GM12864 (cell line): ENCODE measurements at regions not wholly inside any gene's neighbourhood (a gene's known extent, or its start where the extent isn't known, plus 50 kb on each side); places are given as distances from the start of the nearest gene placed in this dataset.

Experiments used
- DNase-seq: peaks from one replicate; pipeline ENCODE4 v3.0.0-alpha.2; 2011; ENCODE audit warnings: low read depth
- H3K4me3 ChIP-seq: 2 replicates; pipeline ENCODE4 v1.5.1; 2011; ENCODE audit warnings: mild to moderate bottlenecking, low read depth, low read length, control low read depth
- CTCF ChIP-seq: IDR thresholded peaks from 2 replicates; pipeline ENCODE4 v1.5.1; 2011; ENCODE audit warnings: low read depth, mild to moderate bottlenecking, moderate library complexity, low read length, control low read depth, inconsistent platforms; ENCODE audit errors: missing control alignments

GRCh38 chr9:115192280-115192679, 74.3 kb upstream of the TNC start:
- H3K4me3 ChIP-seq, result no peak overlapping the region
- TF ChIP-seq CTCF, result no peak
- no peak for DNase-seq

GRCh38 chr9:115192835-115193525, 75.0 kb upstream of the TNC start:
- no peak overlapping the region for H3K4me3 ChIP-seq
- TF ChIP-seq CTCF, result no peak
- no peak for DNase-seq

GRCh38 chr9:115193777-115194176, 75.8 kb upstream of the TNC start:
- TF ChIP-seq CTCF, result no peak
- no peak for DNase-seq
- H3K4me3 ChIP-seq, result no peak overlapping the region

GRCh38 chr9:115194216-115194615, 76.3 kb upstream of the TNC start:
- no peak for DNase-seq
- H3K4me3 ChIP-seq, result no peak overlapping the region
- no peak for TF ChIP-seq CTCF

- H3K4me3 ChIP-seq, result no peak overlapping the region
- DNase-seq, result no peak
- TF ChIP-seq CTCF, result no peak
Measured at GRCh38 chr9:115195912-115196311, 78.0 kb upstream of the TNC start.

- no peak for DNase-seq
- no peak for TF ChIP-seq CTCF
- H3K4me3 ChIP-seq, result no peak overlapping the region
Measured at GRCh38 chr9:115196919-115197318, 79.0 kb upstream of the TNC start.

- no peak for TF ChIP-seq CTCF
- no peak for DNase-seq
- H3K4me3 ChIP-seq, result no peak overlapping the region
Measured at GRCh38 chr9:115198001-115198400, 80.0 kb upstream of the TNC start.
